ENCODE measurements at regions not wholly inside any gene's neighbourhood (a gene's known extent, or its start where the extent isn't known, plus 50 kb on each side); places are given as distances from the start of the nearest gene placed in this dataset.

GRCh38 chr9:75609401-75609800 lies 281.1 kb upstream of the PCSK5 start:
- TF ChIP-seq ZFX (IDR thresholded peaks at IDR 0.05): no peak
- no peak for TF ChIP-seq CTCF (conservative IDR thresholded peaks at IDR 0.05)

GRCh38 chr9:75610246-75610645 lies 280.2 kb upstream of the PCSK5 start:
- H3K27ac ChIP-seq: no peak overlapping the region
- TF ChIP-seq CTCF (conservative IDR thresholded peaks at IDR 0.05) (no peak), ZFX (IDR thresholded peaks at IDR 0.05) (no peak)

More at GRCh38 chr9:75609401-75609800, 281.1 kb upstream of the PCSK5 start:
- H3K27ac ChIP-seq: no peak overlapping the region

GRCh38 chr9:75612205-75612604 lies 278.3 kb upstream of the PCSK5 start:
- no peak overlapping the region for H3K27ac ChIP-seq
- TF ChIP-seq ZFX (IDR thresholded peaks at IDR 0.05) (no peak), CTCF (conservative IDR thresholded peaks at IDR 0.05) (no peak)

GRCh38 chr9:75612754-75613153 lies 277.7 kb upstream of the PCSK5 start:
- no peak for TF ChIP-seq ZFX (IDR thresholded peaks at IDR 0.05)
- TF ChIP-seq CTCF (conservative IDR thresholded peaks at IDR 0.05): no peak
- H3K27ac ChIP-seq: no peak overlapping the region

GRCh38 chr9:75615284-75615683 lies 275.2 kb upstream of the PCSK5 start:
- TF ChIP-seq ZFX (IDR thresholded peaks at IDR 0.05) (no peak), CTCF (conservative IDR thresholded peaks at IDR 0.05) (no peak)
- no peak overlapping the region for H3K27ac ChIP-seq

- no peak for TF ChIP-seq CTCF (conservative IDR thresholded peaks at IDR 0.05)
- no peak for TF ChIP-seq ZFX (IDR thresholded peaks at IDR 0.05)
- no peak overlapping the region for H3K27ac ChIP-seq
These were observed 274.4 kb upstream of the PCSK5 start for GRCh38 chr9:75616052-75616451.

GRCh38 chr9:75616841-75617566 lies 273.5 kb upstream of the PCSK5 start:
- TF ChIP-seq CTCF (conservative IDR thresholded peaks at IDR 0.05): no peak
- TF ChIP-seq ZFX (IDR thresholded peaks at IDR 0.05): no peak
- H3K27ac ChIP-seq: no peak overlapping the region
